ENCODE measurements at regions not wholly inside any gene's neighbourhood (a gene's known extent, or its start where the extent isn't known, plus 50 kb on each side); places are given as distances from the start of the nearest gene placed in this dataset.

DNA sequence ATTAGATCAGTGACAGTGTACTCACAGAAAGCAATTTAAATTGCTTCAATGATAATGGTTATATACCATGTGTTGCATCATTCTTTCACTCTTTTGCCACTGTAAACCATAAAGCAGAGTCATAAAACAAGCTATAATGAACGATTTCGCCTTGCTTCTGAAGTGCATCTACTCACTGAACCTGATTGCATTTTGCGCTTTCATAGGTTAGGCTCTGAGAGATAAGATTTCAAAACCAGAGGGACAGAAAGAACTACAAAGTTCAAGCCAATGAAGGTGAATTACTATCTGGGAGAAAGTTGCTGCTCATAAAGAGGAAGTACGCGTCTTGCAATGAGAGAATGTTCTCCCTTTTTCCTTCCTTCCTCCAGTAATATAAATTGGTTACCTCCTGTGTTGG lies 412.7 kb downstream of the CETN3 start:
- Histone ChIP-seq H3K9me3 (ENCODE audit: control insufficient read depth in 4 of 4, insufficient read depth in 3 of 4, low read length in 3 of 4) (no peaks in the 10 kb centered on the region), H3K9ac (ENCODE audit: insufficient read depth in 1 of 2, low read length in 2 of 2) (no peak overlapping the region), H3K4me3 (no peak overlapping the region), H3K36me3 (ENCODE audit: control insufficient read depth in 4 of 4, insufficient read depth in 4 of 4, low read length in 4 of 4) (no peaks in the 10 kb centered on the region), H3K4me1 (ENCODE audit: control insufficient read depth in 5 of 5, insufficient read depth in 5 of 5, low read length in 5 of 5) (no peaks in the 10 kb centered on the region), H3K27me3 (ENCODE audit: control insufficient read depth in 3 of 3, insufficient read depth in 3 of 3, low read length in 2 of 3) (no peaks in the 10 kb centered on the region), H3K27ac (ENCODE audit: low read depth in 1 of 2, low read length in 1 of 2) (no peak overlapping the region)
- no peak for ATAC-seq (ENCODE audit: insufficient read depth, low FRiP score)
- no peak for TF ChIP-seq CTCF (IDR thresholded peaks at IDR 0.05; ENCODE audit: control extremely low read depth, extremely low read depth)
- no peak for DNase-seq
- 70 to 79% methylated on average over 5 of the region's 5 CpGs for WGBS, 2 donors

- 76 to 89% methylated on average over 1 of the region's 1 CpG for WGBS, 2 donors
- TF ChIP-seq CTCF (IDR thresholded peaks at IDR 0.05; ENCODE audit: control extremely low read depth, extremely low read depth) = no peak
- Histone ChIP-seq H3K27ac (ENCODE audit: low read depth in 1 of 2, low read length in 1 of 2) (no peak overlapping the region), H3K27me3 (ENCODE audit: control insufficient read depth in 3 of 3, insufficient read depth in 3 of 3, low read length in 2 of 3) (no peaks in the 10 kb centered on the region), H3K9ac (ENCODE audit: insufficient read depth in 1 of 2, low read length in 2 of 2) (no peak overlapping the region), H3K9me3 (ENCODE audit: control insufficient read depth in 4 of 4, insufficient read depth in 3 of 4, low read length in 3 of 4) (no peaks in the 10 kb centered on the region), H3K4me1 (ENCODE audit: control insufficient read depth in 5 of 5, insufficient read depth in 5 of 5, low read length in 5 of 5) (no peaks in the 10 kb centered on the region), H3K4me3 (no peak overlapping the region), H3K36me3 (ENCODE audit: control insufficient read depth in 4 of 4, insufficient read depth in 4 of 4, low read length in 4 of 4) (no peaks in the 10 kb centered on the region)
- ATAC-seq (ENCODE audit: insufficient read depth, low FRiP score) (no peak), DNase-seq (no peak)
Observed at GRCh38 chr5:89996335-89996734, 413.2 kb downstream of the CETN3 start.

- Histone ChIP-seq H3K9ac (ENCODE audit: insufficient read depth in 1 of 2, low read length in 2 of 2) (no peak overlapping the region), H3K9me3 (ENCODE audit: control insufficient read depth in 4 of 4, insufficient read depth in 3 of 4, low read length in 3 of 4) (no peaks in the 10 kb centered on the region), H3K36me3 (ENCODE audit: control insufficient read depth in 4 of 4, insufficient read depth in 4 of 4, low read length in 4 of 4) (no peaks in the 10 kb centered on the region), H3K4me1 (ENCODE audit: control insufficient read depth in 5 of 5, insufficient read depth in 5 of 5, low read length in 5 of 5) (no peaks in the 10 kb centered on the region), H3K27me3 (ENCODE audit: control insufficient read depth in 3 of 3, insufficient read depth in 3 of 3, low read length in 2 of 3) (no peaks in the 10 kb centered on the region), H3K4me3 (no peak overlapping the region), H3K27ac (ENCODE audit: low read depth in 1 of 2, low read length in 1 of 2) (no peak overlapping the region)
- ATAC-seq (ENCODE audit: insufficient read depth, low FRiP score) (no peak), DNase-seq (no peak)
- no peak for TF ChIP-seq CTCF (IDR thresholded peaks at IDR 0.05; ENCODE audit: control extremely low read depth, extremely low read depth)
Observed at GRCh38 chr5:89994266-89994665, 415.3 kb downstream of the CETN3 start.

DNA sequence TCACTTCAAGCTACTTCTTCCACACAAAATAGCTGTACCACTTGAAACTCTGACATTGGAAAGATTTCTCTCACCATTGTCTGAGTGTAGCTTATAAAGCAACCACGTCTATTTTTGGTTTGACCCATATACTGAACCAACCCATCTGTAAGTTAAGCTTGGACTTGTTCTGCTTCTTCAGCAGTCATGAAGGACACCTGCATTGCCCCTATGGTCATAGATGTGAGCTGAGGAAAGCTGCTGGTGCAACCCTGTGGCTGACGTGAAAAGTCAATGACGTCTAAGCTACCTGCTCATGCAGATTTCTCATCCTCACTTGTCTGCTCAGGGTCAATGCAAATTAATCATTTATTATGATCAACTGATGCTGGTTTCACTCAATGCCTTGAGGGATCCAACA lies 417.4 kb downstream of the CETN3 start:
- no peaks in the 10 kb centered on the region for H3K4me1 ChIP-seq (ENCODE audit: control insufficient read depth in 5 of 5, insufficient read depth in 5 of 5, low read length in 5 of 5)
- DNase-seq = no peak
- H3K9me3 ChIP-seq (ENCODE audit: control insufficient read depth in 4 of 4, insufficient read depth in 3 of 4, low read length in 3 of 4) = no peaks in the 10 kb centered on the region
- H3K4me3 ChIP-seq = no peak overlapping the region
- 88 to 98% methylated on average over 3 of the region's 3 CpGs for WGBS, 2 donors
- no peak overlapping the region for H3K9ac ChIP-seq (ENCODE audit: insufficient read depth in 1 of 2, low read length in 2 of 2)
- no peak for TF ChIP-seq CTCF (IDR thresholded peaks at IDR 0.05; ENCODE audit: control extremely low read depth, extremely low read depth)
- no peak for ATAC-seq (ENCODE audit: insufficient read depth, low FRiP score)
- no peak overlapping the region for H3K27ac ChIP-seq (ENCODE audit: low read depth in 1 of 2, low read length in 1 of 2)
- H3K27me3 ChIP-seq (ENCODE audit: control insufficient read depth in 3 of 3, insufficient read depth in 3 of 3, low read length in 2 of 3) = no peaks in the 10 kb centered on the region
- no peaks in the 10 kb centered on the region for H3K36me3 ChIP-seq (ENCODE audit: control insufficient read depth in 4 of 4, insufficient read depth in 4 of 4, low read length in 4 of 4)

Data from lung (tissue), 11 donors.